ENCODE measurements at regions not wholly inside any gene's neighbourhood (a gene's known extent, or its start where the extent isn't known, plus 50 kb on each side); places are given as distances from the start of the nearest gene placed in this dataset.

DNA sequence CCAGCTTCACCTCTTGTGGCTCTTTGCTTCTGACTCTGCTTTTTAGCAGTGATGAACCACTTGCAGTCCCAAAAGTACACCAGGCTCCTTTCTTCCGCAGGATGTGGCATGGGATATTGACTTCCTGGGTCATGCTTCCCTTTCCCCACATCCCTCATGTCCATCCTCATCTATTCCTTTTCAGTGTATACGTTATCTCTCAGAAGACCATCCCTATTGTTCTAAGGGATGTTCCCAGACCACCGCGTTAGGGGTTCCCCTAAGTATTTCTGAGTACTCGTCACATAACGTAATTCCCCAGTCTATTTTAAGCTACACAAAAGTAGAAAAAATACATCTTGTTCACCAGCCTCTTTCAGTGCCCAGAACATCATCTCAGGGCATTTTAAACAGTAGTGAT lies 71.1 kb upstream of the NLGN4X start:
- TF ChIP-seq, protein P1, sequence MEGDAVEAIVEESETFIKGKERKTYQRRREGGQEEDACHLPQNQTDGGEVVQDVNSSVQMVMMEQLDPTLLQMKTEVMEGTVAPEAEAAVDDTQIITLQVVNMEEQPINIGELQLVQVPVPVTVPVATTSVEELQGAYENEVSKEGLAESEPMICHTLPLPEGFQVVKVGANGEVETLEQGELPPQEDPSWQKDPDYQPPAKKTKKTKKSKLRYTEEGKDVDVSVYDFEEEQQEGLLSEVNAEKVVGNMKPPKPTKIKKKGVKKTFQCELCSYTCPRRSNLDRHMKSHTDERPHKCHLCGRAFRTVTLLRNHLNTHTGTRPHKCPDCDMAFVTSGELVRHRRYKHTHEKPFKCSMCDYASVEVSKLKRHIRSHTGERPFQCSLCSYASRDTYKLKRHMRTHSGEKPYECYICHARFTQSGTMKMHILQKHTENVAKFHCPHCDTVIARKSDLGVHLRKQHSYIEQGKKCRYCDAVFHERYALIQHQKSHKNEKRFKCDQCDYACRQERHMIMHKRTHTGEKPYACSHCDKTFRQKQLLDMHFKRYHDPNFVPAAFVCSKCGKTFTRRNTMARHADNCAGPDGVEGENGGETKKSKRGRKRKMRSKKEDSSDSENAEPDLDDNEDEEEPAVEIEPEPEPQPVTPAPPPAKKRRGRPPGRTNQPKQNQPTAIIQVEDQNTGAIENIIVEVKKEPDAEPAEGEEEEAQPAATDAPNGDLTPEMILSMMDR (IDR thresholded peaks at IDR 0.05): no peak
- TF ChIP-seq EHMT2 (IDR thresholded peaks at IDR 0.05; ENCODE audit: low read depth) (no peak), ESRRA (IDR thresholded peaks at IDR 0.05; ENCODE audit: borderline replicate concordance, low read length) (no peak), CHD2 (IDR thresholded peaks at IDR 0.05; ENCODE audit: low read length, partially characterized antibody) (no peak), SMC3 (IDR thresholded peaks at IDR 0.05) (no peak), CBX8 (IDR thresholded peaks at IDR 0.05) (no peak), RCOR1 (IDR thresholded peaks at IDR 0.05; ENCODE audit: low read depth, low read length) (no peak), POLR2A (IDR thresholded peaks at IDR 0.05; ENCODE audit: low read length) (no peak), HDAC2 (IDR thresholded peaks at IDR 0.05) (no peak), RNF2 (IDR thresholded peaks at IDR 0.05; ENCODE audit: borderline replicate concordance, low read depth) (no peak)
- TF ChIP-seq, protein P2, sequence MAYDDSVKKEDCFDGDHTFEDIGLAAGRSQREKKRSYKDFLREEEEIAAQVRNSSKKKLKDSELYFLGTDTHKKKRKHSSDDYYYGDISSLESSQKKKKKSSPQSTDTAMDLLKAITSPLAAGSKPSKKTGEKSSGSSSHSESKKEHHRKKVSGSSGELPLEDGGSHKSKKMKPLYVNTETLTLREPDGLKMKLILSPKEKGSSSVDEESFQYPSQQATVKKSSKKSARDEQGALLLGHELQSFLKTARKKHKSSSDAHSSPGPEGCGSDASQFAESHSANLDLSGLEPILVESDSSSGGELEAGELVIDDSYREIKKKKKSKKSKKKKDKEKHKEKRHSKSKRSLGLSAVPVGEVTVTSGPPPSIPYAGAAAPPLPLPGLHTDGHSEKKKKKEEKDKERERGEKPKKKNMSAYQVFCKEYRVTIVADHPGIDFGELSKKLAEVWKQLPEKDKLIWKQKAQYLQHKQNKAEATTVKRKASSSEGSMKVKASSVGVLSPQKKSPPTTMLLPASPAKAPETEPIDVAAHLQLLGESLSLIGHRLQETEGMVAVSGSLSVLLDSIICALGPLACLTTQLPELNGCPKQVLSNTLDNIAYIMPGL (CRISPR knock-in tag; IDR thresholded peaks at IDR 0.05; ENCODE audit: borderline replicate concordance): no peak
- TF ChIP-seq, protein P3, sequence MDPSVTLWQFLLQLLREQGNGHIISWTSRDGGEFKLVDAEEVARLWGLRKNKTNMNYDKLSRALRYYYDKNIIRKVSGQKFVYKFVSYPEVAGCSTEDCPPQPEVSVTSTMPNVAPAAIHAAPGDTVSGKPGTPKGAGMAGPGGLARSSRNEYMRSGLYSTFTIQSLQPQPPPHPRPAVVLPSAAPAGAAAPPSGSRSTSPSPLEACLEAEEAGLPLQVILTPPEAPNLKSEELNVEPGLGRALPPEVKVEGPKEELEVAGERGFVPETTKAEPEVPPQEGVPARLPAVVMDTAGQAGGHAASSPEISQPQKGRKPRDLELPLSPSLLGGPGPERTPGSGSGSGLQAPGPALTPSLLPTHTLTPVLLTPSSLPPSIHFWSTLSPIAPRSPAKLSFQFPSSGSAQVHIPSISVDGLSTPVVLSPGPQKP (IDR thresholded peaks at IDR 0.05; ENCODE audit: low read depth, low read length): no peak
